DND-41 (cell line): ENCODE measurements at regions not wholly inside any gene's neighbourhood (a gene's known extent, or its start where the extent isn't known, plus 50 kb on each side); places are given as distances from the start of the nearest gene placed in this dataset.

Experiments used
- CTCF ChIP-seq: IDR thresholded peaks from 2 replicates; pipeline ENCODE4 v1.5.1; 2012; ENCODE audit warnings: borderline replicate concordance, low read length, moderate library complexity, mild to moderate bottlenecking; ENCODE audit not compliant: poor library complexity, severe bottlenecking; ENCODE audit errors: extremely low read depth
- EZH2 ChIP-seq: IDR thresholded peaks from 3 replicates; pipeline ENCODE4 v1.6.1; 2012; ENCODE audit warnings: borderline replicate concordance, low read depth, mild to moderate bottlenecking, moderate library complexity, low read length, inconsistent platforms; ENCODE audit not compliant: severe bottlenecking

GRCh38 chr7:115117748-115118147 lies 195.9 kb downstream of the MDFIC start:
- TF ChIP-seq CTCF (no peak), EZH2 (no peak)
